OCI-M1 (cell line): ENCODE measurements at regions not wholly inside any gene's neighbourhood (a gene's known extent, or its start where the extent isn't known, plus 50 kb on each side); places are given as distances from the start of the nearest gene placed in this dataset.

Experiments used
- DNase-seq: peaks from one replicate; lab custom pipeline; 2025; lab: John Stamatoyannopoulos, UW

DNA sequence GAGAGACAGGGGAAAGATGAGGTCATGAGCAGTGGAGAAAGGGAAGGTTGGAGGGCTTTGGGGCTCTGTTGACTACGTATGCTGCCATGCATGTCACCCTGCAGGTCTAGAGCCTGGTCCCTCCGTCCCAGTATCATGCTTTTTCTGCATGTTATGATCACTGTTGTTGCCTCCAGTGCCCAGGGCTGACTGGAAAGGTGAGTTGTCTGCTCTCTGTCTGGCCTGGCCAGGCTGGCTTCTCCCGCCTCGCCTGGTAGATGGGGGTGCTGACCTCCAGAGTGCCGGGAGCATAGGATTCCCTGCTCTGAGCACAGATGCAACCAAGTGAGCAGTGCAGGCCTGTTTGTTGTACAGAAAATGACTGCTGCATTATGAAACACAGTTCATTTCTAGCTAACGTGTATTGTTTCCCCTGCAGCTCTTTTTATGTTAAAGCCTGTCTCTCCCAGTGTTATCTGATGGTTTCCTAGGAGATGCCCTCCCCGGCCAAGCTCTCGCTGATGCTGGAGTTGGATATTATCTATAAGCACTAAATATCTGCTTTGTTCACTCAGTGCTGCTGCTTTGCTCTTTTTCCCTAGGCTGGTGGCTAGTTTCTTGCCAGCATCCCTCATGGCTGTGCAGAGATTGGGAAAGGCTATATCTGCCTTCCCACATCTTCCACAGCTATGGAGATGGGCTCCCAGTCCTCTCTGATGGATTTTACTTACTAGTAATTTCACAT, 158.2 kb downstream of the TDRD15 start:
- DNase-seq = no peak

DNA sequence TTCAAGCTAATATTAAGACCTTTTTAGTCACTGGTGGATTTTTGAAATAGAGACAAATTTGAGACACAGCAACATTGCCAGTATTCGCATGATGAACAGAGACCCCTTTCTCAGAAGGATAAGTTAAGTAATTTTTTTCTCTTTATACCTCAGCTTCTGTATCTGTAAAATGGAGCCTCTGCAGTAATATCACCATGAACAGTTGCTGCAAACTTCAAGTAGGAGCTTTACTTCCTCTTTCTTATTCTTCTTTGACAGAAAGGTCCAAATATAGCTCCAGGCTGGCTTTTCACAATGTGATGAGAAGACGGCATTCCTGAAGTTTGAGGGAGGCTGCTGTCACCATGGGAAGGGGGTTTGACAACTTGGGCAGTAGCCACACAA, 158.7 kb downstream of the TDRD15 start:
- DNase-seq = peak; percentile 25

DNA sequence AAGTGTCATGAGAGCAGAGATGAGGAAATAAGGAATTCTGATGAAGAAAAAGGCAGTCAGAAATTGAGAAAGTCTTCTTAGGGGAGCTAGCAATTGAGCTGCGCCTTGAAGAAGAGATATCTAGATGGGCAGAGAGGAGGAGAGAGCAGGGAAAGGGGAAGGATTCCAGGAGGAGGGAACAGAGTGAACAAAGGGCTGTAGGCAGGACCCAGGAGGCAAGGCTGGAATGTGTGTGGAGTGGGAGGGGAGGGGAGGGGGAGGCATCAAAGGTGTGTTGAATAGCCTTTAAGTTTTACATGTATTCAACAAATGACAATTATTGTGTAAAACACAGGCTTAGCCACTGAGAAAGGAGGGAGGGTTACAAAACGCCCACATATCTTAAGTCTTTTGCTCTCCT, 164.5 kb downstream of the TDRD15 start:
- DNase-seq = no peak

DNA sequence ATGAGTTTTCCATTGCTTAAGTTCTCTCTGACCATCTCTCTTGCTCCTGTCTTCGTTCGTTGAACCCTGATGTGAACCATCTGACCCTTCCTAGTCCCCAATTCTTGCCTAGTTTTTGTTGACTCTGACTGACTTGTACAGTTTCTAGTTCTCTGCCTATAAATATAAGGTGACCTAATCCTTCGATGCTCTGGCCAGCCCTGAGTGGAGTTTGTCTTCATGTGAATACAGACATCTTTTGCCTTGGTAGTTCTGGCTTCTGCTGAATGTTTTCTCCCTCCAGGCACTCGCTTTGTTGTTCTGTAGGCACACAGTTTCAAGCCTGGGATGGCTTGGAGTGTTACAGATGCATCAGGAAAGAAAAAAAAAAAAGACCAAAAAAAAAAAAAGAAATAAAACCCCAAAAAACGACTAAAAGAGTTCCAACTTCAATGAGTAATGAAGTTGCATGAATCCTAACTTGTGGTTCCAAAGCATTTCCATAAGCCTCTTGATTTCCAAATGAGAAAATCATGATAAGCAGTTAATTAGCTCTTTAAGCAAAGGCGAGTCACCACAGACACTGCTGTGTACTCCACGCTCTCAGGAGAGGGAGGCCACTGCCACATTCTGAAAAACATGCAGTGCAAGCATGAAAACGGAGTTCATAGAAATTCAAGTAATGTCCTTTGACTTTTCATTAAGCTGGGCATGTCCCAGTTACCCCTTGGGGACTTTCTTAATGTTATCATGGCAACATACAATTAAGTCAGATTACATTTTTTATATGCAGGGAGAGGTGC, 165.2 kb downstream of the TDRD15 start:
- no peak for DNase-seq

DNA sequence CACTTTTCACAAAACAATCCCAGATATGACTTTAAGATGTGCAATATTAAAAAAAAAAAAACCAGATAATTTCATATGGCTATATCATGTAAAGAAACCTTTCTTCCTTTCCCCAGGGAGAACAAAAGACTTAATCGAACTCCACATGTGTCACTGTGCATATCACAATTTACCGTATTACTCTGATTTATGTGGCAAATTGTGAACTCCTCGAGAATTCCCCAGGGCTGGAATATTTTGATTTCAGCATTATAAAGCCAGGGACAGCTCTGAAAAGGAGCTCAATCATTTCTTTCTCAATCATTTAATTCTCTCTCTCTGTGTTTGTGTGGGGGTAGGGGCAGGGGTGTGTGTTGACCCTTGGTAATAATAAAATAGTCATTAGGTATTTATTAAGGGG, 165.8 kb downstream of the TDRD15 start:
- no peak for DNase-seq

DNA sequence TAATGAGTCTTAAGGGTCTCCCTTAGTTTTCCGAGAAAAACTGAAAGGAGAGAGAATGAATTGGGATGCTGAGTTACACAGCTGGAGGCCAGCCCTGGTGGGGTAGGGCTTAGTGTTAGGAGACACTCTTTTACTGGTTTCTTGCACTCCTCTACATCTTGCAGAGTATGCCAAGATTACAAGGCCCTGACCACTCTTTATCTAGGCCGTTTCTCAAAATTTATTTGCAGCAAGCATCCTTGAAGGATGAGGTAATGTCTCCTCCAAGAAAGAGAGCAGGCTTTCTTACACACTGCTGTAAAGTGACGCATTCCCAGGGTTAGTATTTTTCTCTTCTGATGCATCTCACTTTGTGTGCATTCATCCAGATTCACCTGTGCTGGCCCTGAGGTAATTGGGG, 166.2 kb downstream of the TDRD15 start:
- no peak for DNase-seq

DNA sequence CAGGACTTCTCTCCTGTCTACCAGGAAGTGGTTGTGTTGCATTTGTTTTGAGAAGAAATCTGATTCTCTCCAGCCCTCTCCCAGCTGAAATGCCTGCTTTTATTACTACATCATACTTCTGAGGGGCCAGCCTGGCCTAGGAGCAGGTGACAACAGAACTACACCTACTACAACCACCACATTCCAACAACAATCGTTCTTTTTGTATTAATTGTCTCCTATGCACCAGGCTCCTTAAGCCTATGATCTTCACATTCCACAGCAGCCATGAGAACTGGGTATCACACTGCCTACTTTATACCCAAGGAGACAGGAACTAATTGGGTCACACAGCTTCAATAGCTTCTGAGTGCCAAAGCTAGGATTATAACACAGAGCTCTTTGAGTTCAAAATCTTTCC, 167.7 kb downstream of the TDRD15 start:
- no peak for DNase-seq

DNA sequence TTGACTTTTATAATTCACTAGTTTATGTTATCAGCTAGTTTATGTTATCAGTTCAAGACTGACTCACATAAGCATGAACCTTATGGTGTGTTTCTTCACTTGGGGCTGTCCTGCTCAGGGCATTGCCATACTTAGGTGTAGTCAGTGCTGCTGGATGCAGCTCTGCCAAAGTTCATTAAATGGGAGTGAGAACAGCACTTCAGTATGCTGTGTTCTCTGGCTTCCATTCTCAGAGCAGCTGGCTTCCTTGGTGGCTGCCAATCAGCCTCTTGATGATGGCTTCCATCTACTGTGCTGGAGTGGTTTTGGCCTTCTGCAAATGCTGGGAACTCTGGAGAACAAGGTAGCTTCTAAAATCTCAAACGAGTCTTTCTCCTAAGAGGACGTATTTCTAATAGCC, 170.7 kb downstream of the TDRD15 start:
- no peak for DNase-seq

DNA sequence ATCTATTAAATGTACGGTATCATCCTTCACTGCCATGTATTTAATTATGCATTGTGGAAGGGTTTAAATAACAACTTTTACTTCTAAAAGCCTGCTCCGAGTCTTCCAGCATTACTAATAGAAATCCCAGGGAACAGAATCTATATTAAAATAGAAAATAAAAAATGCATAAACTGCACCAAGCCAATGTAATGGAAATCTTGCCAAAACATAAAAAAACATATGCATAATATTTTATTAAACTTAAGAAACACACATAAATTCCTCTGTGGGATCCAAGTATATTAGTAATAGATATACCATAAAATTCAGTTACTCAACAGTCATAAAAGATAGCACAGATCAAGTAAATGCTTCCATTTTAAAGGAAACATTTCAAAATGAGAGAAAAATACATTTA, 175.6 kb downstream of the TDRD15 start:
- no peak for DNase-seq

DNA sequence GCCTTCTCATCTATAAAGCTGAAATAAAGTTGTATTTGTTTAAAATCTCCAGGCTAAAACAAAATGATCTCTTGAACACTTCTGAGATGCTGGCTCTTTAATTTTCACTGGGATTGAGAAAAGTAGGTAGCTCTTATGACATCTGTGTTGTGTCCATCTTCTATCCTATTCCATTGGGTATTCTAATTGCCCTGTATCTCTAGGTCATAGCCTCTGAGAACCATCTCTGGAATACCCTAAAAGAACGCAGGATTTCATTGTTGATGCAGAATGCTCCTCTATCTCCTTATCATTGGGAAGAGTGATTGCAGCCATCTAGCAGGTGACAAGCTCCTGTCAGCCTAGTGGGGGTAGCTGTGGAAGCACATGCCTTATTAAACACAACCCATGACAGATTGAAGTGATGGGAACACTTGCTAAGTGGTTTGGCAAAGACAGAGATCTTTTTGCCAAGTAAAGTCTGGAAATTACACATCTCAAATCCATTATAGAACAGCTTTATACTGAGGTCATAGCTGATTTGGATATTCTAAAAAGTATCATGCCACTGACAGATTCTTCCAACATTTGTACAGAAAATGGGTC, 178.2 kb downstream of the TDRD15 start:
- no peak for DNase-seq

DNA sequence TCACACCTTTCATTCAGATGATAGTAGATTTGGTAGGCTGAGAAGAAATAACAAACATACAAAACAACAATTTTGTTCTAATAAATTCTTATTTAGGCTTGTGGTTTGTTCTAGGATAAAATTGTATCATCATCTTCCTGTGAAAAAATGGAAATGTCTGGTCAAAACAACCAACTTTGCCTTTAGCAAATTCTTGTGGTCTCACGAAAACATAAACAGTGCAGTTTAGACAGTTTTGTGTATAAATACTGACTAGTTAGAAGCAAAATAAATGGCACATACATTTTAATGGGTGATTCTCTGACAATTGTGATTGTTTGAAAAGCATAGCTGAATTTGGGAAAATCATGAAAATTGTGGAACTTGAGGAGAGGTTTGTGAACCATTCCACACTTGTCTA, 180.1 kb downstream of the TDRD15 start:
- DNase-seq = no peak

DNA sequence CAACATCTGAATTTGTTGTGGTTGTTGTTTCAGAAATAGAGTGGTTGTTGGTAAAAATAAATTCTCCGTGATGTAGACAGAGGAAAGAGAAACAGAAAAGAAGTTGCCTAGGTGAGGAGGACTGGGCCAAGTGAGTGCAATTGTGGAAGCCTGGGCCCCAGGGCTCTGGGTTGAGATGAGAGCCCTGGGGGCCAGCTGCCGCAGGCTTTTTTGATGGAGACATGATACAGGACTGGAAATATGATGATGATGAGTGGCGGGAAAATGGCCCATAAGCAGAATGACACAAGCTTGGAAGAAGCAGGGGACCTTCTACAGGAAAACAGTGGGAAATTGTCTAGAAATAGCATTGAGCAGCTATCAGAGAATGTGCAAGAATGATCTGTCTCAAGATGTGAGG, 181.8 kb downstream of the TDRD15 start:
- DNase-seq = no peak

DNA sequence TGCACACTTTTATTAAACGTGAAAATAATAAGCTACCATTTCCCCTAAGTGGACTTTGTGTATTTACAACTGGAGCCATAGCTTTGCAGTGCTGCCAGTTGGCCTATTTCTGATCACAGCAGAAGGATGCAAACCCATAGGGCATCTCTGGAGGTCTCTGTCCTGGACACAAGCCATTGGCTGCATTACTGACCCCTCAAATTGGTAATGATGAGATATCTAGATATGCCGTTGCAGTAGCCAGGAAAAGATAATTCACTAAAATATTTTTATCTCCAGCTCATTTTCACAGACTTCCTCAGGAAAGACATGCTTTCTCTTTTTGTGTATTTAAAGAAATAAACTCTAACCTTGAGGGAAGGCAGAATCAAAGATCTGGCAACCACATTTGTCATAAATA, 182.5 kb downstream of the TDRD15 start:
- DNase-seq = no peak

DNA sequence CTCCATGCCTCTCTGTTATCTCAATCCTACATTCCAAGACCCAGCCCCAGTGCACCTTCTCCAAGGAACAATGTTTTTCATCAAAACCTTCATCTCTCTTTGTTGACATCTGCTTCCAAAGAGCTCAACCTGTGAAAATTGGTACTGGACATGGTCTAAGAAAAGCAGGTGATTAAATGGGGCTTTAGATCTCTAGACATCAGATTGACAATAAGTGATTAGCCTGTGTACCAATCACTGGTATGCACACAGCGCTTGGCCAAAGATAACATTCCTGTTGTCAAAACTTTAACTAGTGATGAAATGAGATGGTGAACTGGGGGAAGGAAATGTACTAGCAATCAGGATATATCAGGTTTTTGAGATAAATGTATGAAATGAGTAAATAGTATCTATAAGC, 183.3 kb downstream of the TDRD15 start:
- no peak for DNase-seq

DNA sequence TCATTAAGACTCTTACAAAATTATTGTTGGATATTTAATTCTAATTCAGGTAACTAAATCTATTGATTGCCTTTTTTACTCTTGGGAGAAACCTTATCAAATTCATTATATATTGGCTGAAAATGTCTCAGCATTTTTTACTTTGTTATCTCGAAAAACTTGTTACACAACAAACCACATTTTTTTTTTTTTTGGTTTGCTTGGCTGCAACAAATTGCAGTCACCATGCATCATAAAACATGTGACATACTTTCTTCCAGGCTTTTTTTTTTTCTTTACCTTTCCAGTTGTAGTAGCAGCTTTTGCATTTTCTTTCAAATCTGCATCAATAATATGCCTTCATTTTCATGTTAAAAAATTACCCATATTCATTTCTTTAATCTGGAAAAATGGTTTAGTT, 186.7 kb downstream of the TDRD15 start:
- DNase-seq = peak; percentile 83

DNA sequence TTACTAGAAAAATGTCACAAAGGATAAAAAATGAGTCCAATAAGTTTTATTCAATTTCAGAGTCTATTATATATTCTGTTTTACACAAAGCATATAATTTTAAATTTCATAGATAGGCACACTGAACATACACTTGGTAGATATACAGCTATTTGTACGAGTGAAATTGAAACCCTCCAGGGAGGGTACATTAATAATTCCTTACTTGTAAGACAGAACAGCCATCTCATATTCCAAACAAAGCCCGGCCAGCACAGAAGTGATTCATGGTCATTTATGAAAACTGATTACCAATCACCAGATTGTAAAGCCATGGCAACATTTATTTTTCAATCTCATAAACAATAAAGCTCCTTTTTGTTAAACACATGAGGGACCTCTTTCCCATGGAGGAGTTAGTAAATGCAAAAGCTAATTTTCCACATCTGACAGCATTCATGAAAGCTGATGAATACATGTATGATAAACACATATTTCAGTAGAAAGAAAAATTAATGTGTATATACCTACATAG, 190.6 kb downstream of the TDRD15 start:
- DNase-seq = no peak

DNA sequence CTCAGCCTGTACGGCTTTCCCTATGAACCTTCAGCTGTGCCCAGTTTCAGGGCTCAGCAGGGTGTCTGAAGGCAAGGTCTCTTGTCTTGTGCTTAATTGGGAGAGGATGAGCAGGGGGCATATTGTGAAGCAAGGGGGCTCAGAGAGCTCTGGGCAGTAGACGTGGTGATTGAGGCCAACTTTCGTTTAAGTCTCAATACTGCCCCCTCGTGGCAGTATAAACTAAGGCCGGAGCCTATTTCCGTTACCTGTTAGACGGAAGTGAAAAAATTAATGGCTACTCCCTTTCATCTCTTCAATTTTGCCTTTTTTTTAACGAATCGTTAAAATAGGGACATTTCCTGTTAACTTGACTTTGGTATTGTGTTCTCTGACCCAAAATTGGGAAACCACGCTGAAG, 193.4 kb downstream of the TDRD15 start:
- DNase-seq = peak; percentile 87

DNA sequence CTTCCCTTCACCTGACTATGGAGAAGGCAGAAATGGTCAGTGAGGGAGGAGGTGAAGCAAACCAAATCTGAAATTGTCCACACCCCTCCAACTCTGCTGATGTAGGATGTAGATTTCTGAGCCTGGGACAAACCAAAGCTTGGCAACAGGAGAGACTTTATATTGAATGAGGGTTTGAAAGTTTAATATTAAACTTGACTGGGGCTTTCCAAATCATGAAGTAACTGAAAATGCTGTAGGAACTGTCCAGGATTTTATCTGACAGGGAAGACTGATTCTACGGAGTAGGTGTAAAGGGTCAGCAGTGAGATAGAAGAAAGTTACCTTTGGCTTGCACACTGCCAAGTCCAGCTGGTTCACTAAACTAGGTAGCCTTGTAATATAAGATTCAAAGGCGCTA, 194.5 kb downstream of the TDRD15 start:
- no peak for DNase-seq

DNA sequence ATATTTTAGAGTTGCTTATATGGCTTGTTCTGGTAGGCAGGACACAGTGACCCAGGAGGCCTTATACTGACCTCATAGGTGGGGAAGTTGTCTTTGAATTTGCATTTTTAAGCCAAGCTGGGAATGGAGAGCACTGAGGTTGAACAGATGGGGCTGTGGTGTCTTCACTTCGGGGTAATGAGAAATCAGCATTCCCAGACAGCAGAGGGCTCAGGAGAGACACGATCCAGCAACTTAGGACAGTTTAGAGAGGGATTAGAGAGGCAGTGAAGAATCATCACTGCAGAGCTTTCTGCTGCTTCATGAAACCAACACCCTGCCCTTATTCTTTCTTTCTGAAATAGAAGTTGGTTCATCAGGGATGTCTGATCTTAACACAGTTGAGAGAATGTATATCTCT, 202.4 kb downstream of the TDRD15 start:
- DNase-seq = no peak

DNA sequence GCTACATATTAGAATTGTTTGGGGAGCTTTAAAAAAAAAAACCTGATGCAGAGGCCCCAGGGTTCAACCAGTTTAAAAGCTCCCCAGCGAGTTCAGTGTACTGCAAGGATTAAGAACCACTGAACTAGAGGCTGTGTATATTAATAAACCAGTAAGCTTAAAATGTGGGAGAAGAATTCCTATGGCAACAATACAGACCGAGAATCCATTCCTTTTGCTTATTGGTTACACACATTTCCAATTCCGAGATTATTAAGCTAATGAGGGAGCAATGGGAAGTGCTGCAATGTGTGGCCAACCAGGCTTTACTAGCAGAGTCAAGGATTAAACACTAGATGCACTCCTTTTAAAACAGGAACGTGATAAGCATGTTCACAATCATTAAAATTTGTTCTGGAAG, 204.4 kb downstream of the TDRD15 start:
- DNase-seq = no peak

DNA sequence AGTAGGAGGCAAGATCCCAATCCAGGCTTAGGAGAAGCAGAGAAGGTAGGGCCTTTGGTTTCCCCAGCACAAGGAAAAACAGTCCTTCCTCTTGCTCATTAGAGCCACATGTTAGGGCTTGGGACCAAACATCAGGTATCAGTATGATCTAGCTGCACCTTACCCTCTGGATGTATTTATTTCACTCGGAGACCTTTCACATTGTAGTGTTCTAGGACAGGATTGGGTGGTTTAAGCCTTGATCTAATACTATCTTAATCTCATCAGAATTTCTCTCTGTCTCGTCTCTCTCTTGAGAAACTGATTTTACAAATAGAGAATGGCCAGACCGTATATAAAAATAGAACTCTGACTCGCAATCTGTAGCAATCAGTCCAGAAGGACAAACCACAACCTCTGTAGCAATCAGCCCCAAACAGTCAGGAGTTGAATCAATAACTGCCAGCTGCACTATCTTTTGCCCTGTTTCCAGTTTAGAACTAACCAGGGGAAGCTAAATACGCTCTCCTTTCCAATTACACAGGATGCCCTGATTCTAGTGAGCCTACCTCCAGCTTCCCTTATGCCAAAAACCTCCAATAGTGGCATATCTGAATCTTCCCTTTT, 207.1 kb downstream of the TDRD15 start:
- peak; percentile 74 for DNase-seq

DNA sequence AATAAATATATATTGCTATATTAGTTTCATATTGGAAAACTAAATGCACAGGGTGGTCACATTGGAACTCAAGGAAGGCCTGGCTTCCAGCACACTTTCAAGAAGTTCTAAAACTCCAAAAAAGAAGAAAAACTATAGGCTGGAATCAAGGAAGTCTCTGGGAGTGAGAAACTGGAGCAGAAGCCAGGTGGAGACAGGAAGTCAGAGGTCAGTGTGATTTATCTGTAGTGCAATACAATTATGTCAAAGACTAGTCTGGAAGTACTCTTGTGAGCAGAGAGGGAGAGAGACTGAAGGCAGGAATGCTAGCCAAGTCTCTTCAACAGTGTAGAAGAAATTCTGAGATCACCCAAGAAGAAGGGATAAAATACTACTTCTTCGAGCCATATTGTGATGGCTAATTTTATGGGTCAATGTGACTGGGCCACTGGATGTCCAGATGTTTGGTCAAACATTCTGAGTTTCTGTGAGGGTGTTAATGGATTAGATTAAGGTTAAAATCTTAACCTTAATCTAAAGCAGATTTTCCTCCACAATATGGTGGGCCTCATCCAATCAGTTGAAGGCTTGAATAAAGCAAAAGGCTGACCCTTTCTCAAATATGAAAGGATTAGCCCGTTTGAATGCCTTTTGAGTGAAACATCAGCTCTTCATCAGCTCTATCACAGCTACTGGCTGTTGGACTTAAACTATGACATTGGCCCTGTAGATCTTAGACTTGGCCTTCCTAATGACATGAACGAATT, 208.0 kb downstream of the TDRD15 start:
- DNase-seq = no peak
